Natural killer cell (primary cell): ENCODE measurements at regions not wholly inside any gene's neighbourhood (a gene's known extent, or its start where the extent isn't known, plus 50 kb on each side); places are given as distances from the start of the nearest gene placed in this dataset.

ENCODE experiments used
- ATAC-seq, 3 donors: fragments of 150-1000 bp in 2 of 3; fragments of 200-7000 bp in 1 of 3; cut with Tn5 transposase; 1 replicate in 1 of 3; 2 replicates in 2 of 3; pipeline ENCODE4 v1.10.0; 2021; ENCODE audit warnings: mild to moderate bottlenecking in 2 of 3, moderate library complexity in 2 of 3
- DNase-seq, 2 donors: peaks; one replicate each; pipeline versions ENCODE4 v3.0.0 to v3.0.0-alpha.2; 2013 to 2021; ENCODE audit warnings: mixed read lengths in 1 of 2
- H3K27ac ChIP-seq: one replicate; pipeline ENCODE4 v1.5.1; 2013; ENCODE audit warnings: mild to moderate bottlenecking, low read length
- H3K27me3 ChIP-seq: one replicate; pipeline ENCODE4 v1.6.1; 2013; ENCODE audit warnings: low read length; ENCODE audit not compliant: control insufficient read depth, insufficient read depth
- H3K36me3 ChIP-seq: one replicate; pipeline ENCODE4 v1.6.1; 2013; ENCODE audit warnings: low read length; ENCODE audit not compliant: control insufficient read depth, insufficient read depth
- H3K4me1 ChIP-seq: one replicate; pipeline ENCODE4 v1.6.1; 2013; ENCODE audit warnings: low read length; ENCODE audit not compliant: control insufficient read depth, insufficient read depth
- H3K4me3 ChIP-seq: one replicate; pipeline ENCODE4 v1.5.1; 2013; ENCODE audit warnings: low read length
- H3K9me3 ChIP-seq: one replicate; pipeline ENCODE4 v1.6.1; 2013; ENCODE audit warnings: low read length; ENCODE audit not compliant: control insufficient read depth, insufficient read depth
- H3K27ac Mint-ChIP-seq, 2 donors: one replicate each; pipeline ENCODE4 v1.8.0; 2022; ENCODE audit warnings: mild to moderate bottlenecking in 2 of 2, mixed read lengths in 2 of 2, moderate library complexity in 1 of 2
- H3K27me3 Mint-ChIP-seq, 2 donors: one replicate each; pipeline ENCODE4 v1.8.0; 2022; ENCODE audit warnings: low read depth in 2 of 2, mixed read lengths in 2 of 2
- H3K36me3 Mint-ChIP-seq: one replicate; pipeline ENCODE4 v1.8.0; 2022; ENCODE audit warnings: mixed read lengths
- H3K4me1 Mint-ChIP-seq, 2 donors: one replicate each; pipeline ENCODE4 v1.8.0; 2022; ENCODE audit warnings: mixed read lengths in 2 of 2
- H3K4me3 Mint-ChIP-seq: one replicate; pipeline ENCODE4 v1.8.0; 2022; ENCODE audit warnings: mild to moderate bottlenecking, moderate library complexity, mixed read lengths
- H3K9me3 Mint-ChIP-seq, 2 donors: one replicate each; pipeline ENCODE4 v1.8.0; 2022; ENCODE audit warnings: mixed read lengths in 2 of 2
- CTCF ChIP-seq: fragments of 200-600 bp; IDR thresholded peaks from one replicate; pipeline ENCODE4 v1.8.0; 2022; ENCODE audit warnings: antibody characterized with exemption
- whole genome bisulfite sequencing: methylation state at CpG from one replicate; pipeline ENCODE4 v1.1.7; 2013; ENCODE audit warnings: missing lambda C conversion rate; ENCODE audit not compliant: insufficient coverage; 5-methylcytosine and 5-hydroxymethylcytosine counted together
- intact Hi-C: fragments of 100-400 bp; cut with micrococcal nuclease; formaldehyde crosslinking; loops from one replicate; pipeline ENCODE4 v1.14.2; 2022

- Mint-ChIP-seq H3K27ac (no peak overlapping the region), H3K4me3 (no peak overlapping the region), H3K4me1 (no peaks in the 10 kb centered on the region), H3K9me3 (peaks cover 20 to 30% of the 10 kb centered on the region in 2 donors), H3K36me3 (no peaks in the 10 kb centered on the region), H3K27me3 (no peaks in the 10 kb centered on the region)
- Histone ChIP-seq H3K27me3 (no peaks in the 10 kb centered on the region), H3K27ac (no peak overlapping the region), H3K4me1 (no peaks in the 10 kb centered on the region), H3K4me3 (no peak overlapping the region), H3K36me3 (no peaks in the 10 kb centered on the region), H3K9me3 (no peaks in the 10 kb centered on the region)
- intact Hi-C loops, result no loop called here
- ATAC-seq, result no peak
- no peak for TF ChIP-seq CTCF
- no peak for DNase-seq
- 86% methylated on average over 1 of the region's 1 CpG for WGBS
Measured at GRCh38 chr5:22964632-22965031, 111.5 kb upstream of the CDH12 start.

- H3K36me3 ChIP-seq, result no peaks in the 10 kb centered on the region
- H3K4me3 Mint-ChIP-seq, result no peak overlapping the region
- H3K4me1 ChIP-seq, result no peaks in the 10 kb centered on the region
- H3K4me1 Mint-ChIP-seq, result no peaks in the 10 kb centered on the region
- no peaks in the 10 kb centered on the region for H3K27me3 Mint-ChIP-seq
- peaks cover 18 to 23% of the 10 kb centered on the region in 2 donors for H3K9me3 Mint-ChIP-seq
- no peaks in the 10 kb centered on the region for H3K27me3 ChIP-seq
- no peak for DNase-seq
- 82% methylated on average over 1 of the region's 3 CpGs for WGBS
- H3K27ac ChIP-seq, result no peak overlapping the region
- H3K36me3 Mint-ChIP-seq, result no peaks in the 10 kb centered on the region
- no peaks in the 10 kb centered on the region for H3K9me3 ChIP-seq
- no peak for ATAC-seq
- H3K4me3 ChIP-seq, result no peak overlapping the region
- no peak overlapping the region for H3K27ac Mint-ChIP-seq
- intact Hi-C loops, result no loop called here
- no peak for TF ChIP-seq CTCF
Measured at GRCh38 chr5:22958462-22959262, 105.5 kb upstream of the CDH12 start.

- Mint-ChIP-seq H3K36me3 (no peaks in the 10 kb centered on the region), H3K27me3 (no peaks in the 10 kb centered on the region), H3K9me3 (peaks cover 5 to 10% of the 10 kb centered on the region in 2 donors), H3K4me1 (no peaks in the 10 kb centered on the region), H3K4me3 (no peak overlapping the region), H3K27ac (no peak overlapping the region)
- Histone ChIP-seq H3K36me3 (no peaks in the 10 kb centered on the region), H3K27me3 (no peaks in the 10 kb centered on the region), H3K27ac (no peak overlapping the region), H3K4me3 (no peak overlapping the region), H3K9me3 (peaks cover 4% of the 10 kb centered on the region), H3K4me1 (no peaks in the 10 kb centered on the region)
- ATAC-seq, result no peak
- intact Hi-C loops, result no loop called here
- DNase-seq, result no peak
- no peak for TF ChIP-seq CTCF
- 83% methylated on average over 1 of the region's 1 CpG for WGBS
Measured at GRCh38 chr5:22947921-22948320, 94.8 kb upstream of the CDH12 start.

- peaks cover 6% of the 10 kb centered on the region for H3K36me3 Mint-ChIP-seq
Measured at GRCh38 chr5:22938362-22938761, 85.2 kb upstream of the CDH12 start.

More at GRCh38 chr5:22938362-22938761, 85.2 kb upstream of the CDH12 start:
- ATAC-seq (no peak), DNase-seq (no peak)
- intact Hi-C loops, result no loop called here
- Mint-ChIP-seq H3K27ac (no peak overlapping the region), H3K9me3 (peaks cover 14 to 16% of the 10 kb centered on the region in 2 donors), H3K4me3 (no peak overlapping the region), H3K4me1 (no peaks in the 10 kb centered on the region), H3K27me3 (no peaks in the 10 kb centered on the region)
- Histone ChIP-seq H3K27ac (no peak overlapping the region), H3K27me3 (no peaks in the 10 kb centered on the region), H3K4me1 (no peaks in the 10 kb centered on the region), H3K9me3 (peaks cover 7% of the 10 kb centered on the region), H3K36me3 (no peaks in the 10 kb centered on the region), H3K4me3 (no peak overlapping the region)
- 94% methylated on average over 2 of the region's 4 CpGs for WGBS
- no peak for TF ChIP-seq CTCF
